ENCODE measurements at regions not wholly inside any gene's neighbourhood (a gene's known extent, or its start where the extent isn't known, plus 50 kb on each side); places are given as distances from the start of the nearest gene placed in this dataset.

GRCh38 chr20:39627765-39628164 is 665.6 kb downstream of the DHX35 start:
- DNase-seq (ENCODE audit: low read depth), result no peak

- DNase-seq (ENCODE audit: low read depth), result no peak
Measured at GRCh38 chr20:39624316-39624715, 662.2 kb downstream of the DHX35 start.

GRCh38 chr20:39623584-39624234 is 661.6 kb downstream of the DHX35 start:
- DNase-seq (ENCODE audit: low read depth), result peak; percentile 24

GRCh38 chr20:39619271-39619785 is 657.2 kb downstream of the DHX35 start:
- DNase-seq (ENCODE audit: low read depth), result no peak

GRCh38 chr20:39611901-39612300 is 649.8 kb downstream of the DHX35 start:
- DNase-seq (ENCODE audit: low read depth), result no peak

- peak; percentile 14 for DNase-seq (ENCODE audit: low read depth)
Measured at GRCh38 chr20:39607141-39607540, 645.0 kb downstream of the DHX35 start.

GRCh38 chr20:39605908-39606307 is 643.8 kb downstream of the DHX35 start:
- no peak for DNase-seq (ENCODE audit: low read depth)

GRCh38 chr20:39605361-39605760 is 643.2 kb downstream of the DHX35 start:
- DNase-seq (ENCODE audit: low read depth), result no peak

- DNase-seq (ENCODE audit: low read depth), result no peak
Measured at GRCh38 chr20:39603219-39603618, 641.1 kb downstream of the DHX35 start.

GRCh38 chr20:39602649-39603048 is 640.5 kb downstream of the DHX35 start:
- no peak for DNase-seq (ENCODE audit: low read depth)

GRCh38 chr20:39600871-39601270 is 638.7 kb downstream of the DHX35 start:
- DNase-seq (ENCODE audit: low read depth), result no peak

GRCh38 chr20:39600156-39600555 is 638.0 kb downstream of the DHX35 start:
- no peak for DNase-seq (ENCODE audit: low read depth)

- DNase-seq (ENCODE audit: low read depth), result no peak
Measured at GRCh38 chr20:39596554-39596953, 634.4 kb downstream of the DHX35 start.

- no peak for DNase-seq (ENCODE audit: low read depth)
Measured at GRCh38 chr20:39592371-39592770, 630.2 kb downstream of the DHX35 start.

- DNase-seq (ENCODE audit: low read depth), result no peak
Measured at GRCh38 chr20:39588148-39588757, 626.1 kb downstream of the DHX35 start.

- DNase-seq (ENCODE audit: low read depth), result no peak
Measured at GRCh38 chr20:39581034-39581433, 618.9 kb downstream of the DHX35 start.

- no peak for DNase-seq (ENCODE audit: low read depth)
Measured at GRCh38 chr20:39576771-39577170, 614.6 kb downstream of the DHX35 start.

GRCh38 chr20:39574061-39574460 is 611.9 kb downstream of the DHX35 start:
- DNase-seq (ENCODE audit: low read depth), result no peak

GRCh38 chr20:39571171-39571570 is 609.0 kb downstream of the DHX35 start:
- no peak for DNase-seq (ENCODE audit: low read depth)

- no peak for DNase-seq (ENCODE audit: low read depth)
Measured at GRCh38 chr20:39568109-39568508, 606.0 kb downstream of the DHX35 start.

GRCh38 chr20:39563349-39563748 is 601.2 kb downstream of the DHX35 start:
- DNase-seq (ENCODE audit: low read depth), result no peak

- DNase-seq (ENCODE audit: low read depth), result no peak
Measured at GRCh38 chr20:39554341-39554740, 592.2 kb downstream of the DHX35 start.

GRCh38 chr20:39553120-39553519 is 591.0 kb downstream of the DHX35 start:
- no peak for DNase-seq (ENCODE audit: low read depth)

GRCh38 chr20:39549733-39550132 is 587.6 kb downstream of the DHX35 start:
- no peak for DNase-seq (ENCODE audit: low read depth)

Measured in fibroblast of the conjunctiva (primary cell).